Neutrophil (primary cell): ENCODE measurements at regions not wholly inside any gene's neighbourhood (a gene's known extent, or its start where the extent isn't known, plus 50 kb on each side); places are given as distances from the start of the nearest gene placed in this dataset.

ENCODE experiments used
- H3K27ac ChIP-seq: fragments of 200-600 bp; sonication (generic); 2 replicates; pipeline ENCODE4 v1.5.1; 2016; ENCODE audit warnings: mild to moderate bottlenecking, moderate library complexity
- H3K27me3 ChIP-seq: fragments of 200-600 bp; sonication (generic); 2 replicates; pipeline ENCODE4 v1.6.0; 2016; ENCODE audit warnings: mild to moderate bottlenecking
- H3K36me3 ChIP-seq: fragments of 200-600 bp; sonication (generic); 2 replicates; pipeline ENCODE4 v1.5.1; 2017
- H3K4me1 ChIP-seq, 2 experiments: fragments of 200-600 bp in 1 of 2; sonication (generic) in 1 of 2; 1 replicate in 1 of 2; 2 replicates in 1 of 2; pipeline versions ENCODE4 v1.5.1 to v1.6.1; 2013 to 2016; ENCODE audit warnings: low read depth in 1 of 2, low read length in 1 of 2, mild to moderate bottlenecking in 1 of 2, moderate library complexity in 1 of 2; ENCODE audit not compliant: control insufficient read depth in 1 of 2, insufficient read depth in 1 of 2
- H3K4me3 ChIP-seq, 2 experiments: fragments of 200-600 bp in 1 of 2; sonication (generic) in 1 of 2; 1 replicate in 1 of 2; 2 replicates in 1 of 2; pipeline ENCODE4 v1.5.1; 2013 to 2016; ENCODE audit warnings: low read depth in 1 of 2, low read length in 1 of 2, mild to moderate bottlenecking in 1 of 2, moderate library complexity in 1 of 2
- H3K9me3 ChIP-seq: fragments of 200-600 bp; sonication (generic); 2 replicates; pipeline ENCODE4 v1.5.1; 2016
- TF ChIP-seq, protein P1 (sequence below): fragments of 200-600 bp; sonication (generic); IDR thresholded peaks from 2 replicates; pipeline ENCODE4 v1.5.1; 2016; ENCODE audit warnings: antibody characterized with exemption

DNA sequence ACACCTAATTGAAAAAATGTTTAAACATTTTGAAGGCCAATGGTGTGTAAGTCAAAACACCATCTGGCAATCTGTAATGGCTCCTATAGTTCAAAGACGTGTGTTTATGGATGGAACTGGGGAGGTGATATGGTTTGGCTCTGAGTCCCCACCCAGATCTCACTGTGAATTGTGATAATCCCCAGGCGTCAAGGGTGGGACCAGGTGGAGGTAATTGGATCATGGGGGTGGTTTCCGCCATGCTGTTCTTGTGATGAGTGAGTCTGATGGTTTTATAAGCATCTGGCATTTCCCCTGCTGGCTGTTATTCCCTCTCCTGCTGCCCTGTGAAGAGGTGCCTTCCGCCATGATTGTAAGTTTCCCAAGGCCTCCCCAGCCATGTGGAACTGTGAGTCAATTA, 52.2 kb downstream of the ADRA2C start:
- Histone ChIP-seq H3K27me3 (no peaks in the 10 kb centered on the region), H3K4me3 (no peak overlapping the region), H3K36me3 (no peaks in the 10 kb centered on the region), H3K4me1 (no peaks in the 10 kb centered on the region), H3K9me3 (no peaks in the 10 kb centered on the region), H3K27ac (no peak overlapping the region)
- TF ChIP-seq, protein P1, sequence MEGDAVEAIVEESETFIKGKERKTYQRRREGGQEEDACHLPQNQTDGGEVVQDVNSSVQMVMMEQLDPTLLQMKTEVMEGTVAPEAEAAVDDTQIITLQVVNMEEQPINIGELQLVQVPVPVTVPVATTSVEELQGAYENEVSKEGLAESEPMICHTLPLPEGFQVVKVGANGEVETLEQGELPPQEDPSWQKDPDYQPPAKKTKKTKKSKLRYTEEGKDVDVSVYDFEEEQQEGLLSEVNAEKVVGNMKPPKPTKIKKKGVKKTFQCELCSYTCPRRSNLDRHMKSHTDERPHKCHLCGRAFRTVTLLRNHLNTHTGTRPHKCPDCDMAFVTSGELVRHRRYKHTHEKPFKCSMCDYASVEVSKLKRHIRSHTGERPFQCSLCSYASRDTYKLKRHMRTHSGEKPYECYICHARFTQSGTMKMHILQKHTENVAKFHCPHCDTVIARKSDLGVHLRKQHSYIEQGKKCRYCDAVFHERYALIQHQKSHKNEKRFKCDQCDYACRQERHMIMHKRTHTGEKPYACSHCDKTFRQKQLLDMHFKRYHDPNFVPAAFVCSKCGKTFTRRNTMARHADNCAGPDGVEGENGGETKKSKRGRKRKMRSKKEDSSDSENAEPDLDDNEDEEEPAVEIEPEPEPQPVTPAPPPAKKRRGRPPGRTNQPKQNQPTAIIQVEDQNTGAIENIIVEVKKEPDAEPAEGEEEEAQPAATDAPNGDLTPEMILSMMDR = no peak

DNA sequence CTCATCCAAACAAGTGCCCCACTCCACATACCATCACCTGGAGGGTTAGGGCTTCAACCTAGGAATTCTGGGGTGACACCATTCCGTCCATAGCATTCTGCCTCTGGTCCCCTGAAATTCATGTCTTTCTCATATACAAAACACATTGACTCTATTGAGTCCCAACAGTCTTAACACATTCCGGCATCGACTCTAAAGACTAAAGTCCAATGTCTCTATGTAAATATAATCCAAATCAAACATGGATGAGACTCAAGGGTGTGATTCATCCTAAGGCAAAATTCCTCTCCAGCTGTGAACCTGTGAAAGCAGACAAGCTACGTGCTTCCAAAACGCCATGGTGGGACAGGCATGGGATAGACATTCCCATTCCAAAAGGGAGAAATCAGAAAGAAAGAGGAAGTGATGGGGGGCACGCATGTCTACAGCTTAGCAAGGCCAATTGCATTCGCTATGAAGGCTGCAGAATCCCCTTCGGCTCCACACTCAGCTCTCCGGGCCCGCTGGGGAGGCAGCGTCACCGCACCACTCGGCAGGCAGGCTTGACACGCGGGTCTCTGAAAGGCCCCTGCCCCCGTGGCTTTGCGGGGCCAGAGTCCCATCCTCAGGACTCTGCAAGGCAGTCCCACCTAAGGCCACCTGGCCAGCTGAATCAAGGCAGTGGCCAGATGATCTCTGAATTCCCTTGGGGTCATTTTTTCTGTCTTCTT, 53.2 kb downstream of the ADRA2C start:
- no peak overlapping the region for H3K27ac ChIP-seq
- TF ChIP-seq, protein P1 = no peak
- no peaks in the 10 kb centered on the region for H3K4me1 ChIP-seq
- H3K27me3 ChIP-seq = no peaks in the 10 kb centered on the region
- no peaks in the 10 kb centered on the region for H3K9me3 ChIP-seq
- H3K36me3 ChIP-seq = no peaks in the 10 kb centered on the region
- H3K4me3 ChIP-seq = no peak overlapping the region

DNA sequence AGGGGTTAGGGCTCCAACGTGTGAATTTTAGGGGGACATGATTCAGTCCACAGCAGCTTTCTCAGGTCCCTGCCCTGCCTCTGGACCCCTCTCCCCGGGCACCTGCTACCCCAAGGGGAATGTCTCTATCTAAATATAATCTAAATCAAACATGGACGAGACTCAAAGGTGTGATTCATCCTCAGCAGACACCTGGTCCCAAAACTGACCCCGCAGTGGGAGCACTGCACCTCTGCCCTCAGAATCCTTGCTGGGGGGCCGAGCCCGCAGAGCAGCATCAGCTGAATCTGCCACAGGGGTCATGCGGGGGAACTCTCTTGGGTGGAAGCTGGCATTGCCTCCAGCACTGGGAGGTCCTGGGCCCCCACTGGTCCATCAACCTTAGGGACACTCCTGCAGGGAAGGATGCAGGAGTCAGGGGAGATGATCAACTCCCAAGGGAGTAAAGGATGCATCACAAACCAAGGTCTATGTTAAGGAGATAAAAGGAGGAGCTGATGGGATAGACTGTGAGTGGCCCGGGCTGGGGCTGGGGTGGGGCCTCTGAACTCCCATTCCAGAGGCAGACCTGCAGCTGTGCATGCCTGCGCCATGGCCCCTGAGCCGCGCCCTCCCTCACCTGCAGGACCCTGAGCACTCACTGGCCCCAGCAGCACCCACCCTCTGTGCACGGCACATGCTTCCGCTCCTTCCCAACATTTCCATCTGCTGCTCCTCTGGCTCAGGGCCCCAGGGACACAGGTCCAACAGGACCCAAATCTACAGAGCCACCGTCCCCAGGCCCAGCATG, 54.0 kb downstream of the ADRA2C start:
- Histone ChIP-seq H3K4me1 (no peaks in the 10 kb centered on the region), H3K27ac (no peak overlapping the region), H3K36me3 (no peaks in the 10 kb centered on the region), H3K9me3 (no peaks in the 10 kb centered on the region), H3K27me3 (no peaks in the 10 kb centered on the region), H3K4me3 (no peak overlapping the region)
- TF ChIP-seq, protein P1 = no peak

DNA sequence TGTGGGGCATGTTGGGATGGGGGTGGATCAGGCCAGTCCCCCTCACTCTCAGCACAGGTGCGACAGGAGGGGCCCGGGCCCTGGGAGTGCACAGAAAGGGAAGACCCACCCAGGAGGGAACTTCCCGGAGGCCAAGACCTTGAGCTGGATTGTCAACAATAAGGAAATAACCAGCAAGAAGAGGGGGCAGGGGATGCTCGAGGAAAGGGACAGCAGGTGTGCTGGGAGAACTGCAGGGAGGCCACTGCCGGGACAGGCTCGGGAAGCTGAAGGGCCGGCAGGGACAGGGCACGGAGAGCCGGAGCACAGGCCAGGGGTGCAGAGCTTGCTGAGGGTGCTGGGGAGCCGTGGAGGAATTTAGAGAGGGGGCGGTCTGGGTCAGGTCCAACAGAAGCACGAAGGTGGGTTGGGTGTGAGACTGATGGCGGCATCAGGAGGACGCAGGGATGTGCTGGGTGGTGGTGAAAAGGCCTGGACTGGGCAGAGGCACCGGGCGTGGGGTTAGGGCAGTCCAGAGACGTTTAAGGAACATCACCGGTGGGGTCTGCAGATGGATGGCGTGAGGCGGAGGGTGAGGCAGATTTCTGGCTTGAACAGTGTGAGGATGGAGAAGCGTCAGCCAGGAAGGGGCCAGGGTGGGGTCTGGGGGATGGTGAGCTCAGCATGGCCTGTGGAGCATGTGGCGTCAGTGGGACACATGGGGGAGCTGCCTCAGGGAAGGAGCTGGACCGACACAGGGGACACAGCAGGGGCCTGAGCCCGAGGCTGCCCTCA, 54.8 kb downstream of the ADRA2C start:
- Histone ChIP-seq H3K36me3 (no peaks in the 10 kb centered on the region), H3K4me1 (no peaks in the 10 kb centered on the region), H3K27ac (no peak overlapping the region), H3K4me3 (no peak overlapping the region), H3K9me3 (no peaks in the 10 kb centered on the region), H3K27me3 (no peaks in the 10 kb centered on the region)
- TF ChIP-seq, protein P1 = no peak

DNA sequence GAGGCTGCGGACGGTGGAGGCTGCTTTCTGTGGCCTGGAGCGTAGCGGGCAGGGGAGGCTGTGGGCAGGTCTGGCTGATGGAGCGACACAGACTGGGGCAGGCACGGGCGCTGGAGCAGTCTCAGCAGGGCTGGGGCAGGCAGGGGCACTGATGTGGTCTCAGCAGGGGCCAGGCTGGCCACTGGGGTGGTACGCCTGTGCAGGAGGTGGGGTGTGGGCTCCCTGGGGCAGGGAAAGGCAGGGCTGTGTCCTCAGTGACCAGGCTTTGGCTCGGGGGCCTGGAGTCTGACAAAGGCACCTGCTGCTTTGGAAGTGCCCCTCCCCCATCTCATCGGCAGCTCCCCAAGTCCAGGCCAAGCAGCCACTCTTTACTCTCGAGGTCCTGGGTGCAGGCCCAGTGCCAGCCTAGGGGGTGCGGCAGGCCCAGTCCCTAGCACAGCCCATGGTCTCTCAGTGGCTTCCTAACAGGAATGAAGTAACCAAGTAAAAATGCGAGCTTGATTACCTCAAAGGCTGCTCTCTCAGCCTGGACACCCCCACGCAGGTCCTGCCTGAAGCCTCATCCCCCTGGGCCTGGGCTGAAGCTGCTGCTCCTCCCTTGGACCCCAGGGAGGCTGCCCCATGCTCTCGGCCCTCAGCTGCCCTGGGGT, 55.5 kb downstream of the ADRA2C start:
- Histone ChIP-seq H3K4me1 (no peaks in the 10 kb centered on the region), H3K36me3 (no peaks in the 10 kb centered on the region), H3K9me3 (no peaks in the 10 kb centered on the region), H3K27me3 (no peaks in the 10 kb centered on the region), H3K4me3 (no peak overlapping the region), H3K27ac (no peak overlapping the region)
- TF ChIP-seq, protein P1 = no peak
